Astrocyte (in vitro differentiated cells and primary cell): ENCODE measurements at regions not wholly inside any gene's neighbourhood (a gene's known extent, or its start where the extent isn't known, plus 50 kb on each side); places are given as distances from the start of the nearest gene placed in this dataset.

Experiments used
- DNase-seq: peaks from one replicate; pipeline ENCODE4 v3.0.0-alpha.2; 2010; ENCODE audit warnings: low read depth
- FAIRE-seq: peaks from 2 replicates; lab custom pipeline; 2011; peaks lifted over from hg19 to GRCh38; lab: Jason Lieb, UNC
- H2AFZ ChIP-seq: 2 replicates; pipeline ENCODE4 v1.6.0; 2012; ENCODE audit warnings: low read depth, low read length, inconsistent platforms
- H3K27ac ChIP-seq: 2 replicates; pipeline ENCODE4 v1.5.1; 2011; ENCODE audit warnings: low read depth, low read length, inconsistent platforms
- H3K27me3 ChIP-seq: 2 replicates; pipeline ENCODE4 v1.6.0; 2011; ENCODE audit warnings: low read length, inconsistent platforms; ENCODE audit not compliant: insufficient read depth
- H3K36me3 ChIP-seq: 2 replicates; pipeline ENCODE4 v1.5.1; 2011; ENCODE audit warnings: low read length, inconsistent platforms; ENCODE audit not compliant: insufficient read depth
- H3K4me1 ChIP-seq: 2 replicates; pipeline ENCODE4 v1.5.1; 2011; ENCODE audit warnings: low read length, inconsistent platforms; ENCODE audit not compliant: insufficient read depth
- H3K4me2 ChIP-seq: 2 replicates; pipeline ENCODE4 v1.6.0; 2012; ENCODE audit warnings: low read length, inconsistent platforms
- H3K4me3 ChIP-seq: 2 replicates; pipeline ENCODE4 v1.5.1; 2011; ENCODE audit warnings: low read depth, mild to moderate bottlenecking, low read length, inconsistent platforms; ENCODE audit not compliant: insufficient read depth
- H3K79me2 ChIP-seq: 2 replicates; pipeline ENCODE4 v1.6.0; 2012; ENCODE audit warnings: mild to moderate bottlenecking, low read length, inconsistent platforms; ENCODE audit not compliant: insufficient read depth
- H3K9ac ChIP-seq: 2 replicates; pipeline ENCODE4 v1.6.0; 2012; ENCODE audit warnings: mild to moderate bottlenecking, low read length, inconsistent platforms
- H3K9me3 ChIP-seq: 2 replicates; pipeline ENCODE4 v1.5.1; 2012; ENCODE audit warnings: low read depth, mild to moderate bottlenecking, low read length, inconsistent platforms; ENCODE audit not compliant: insufficient read depth
- H4K20me1 ChIP-seq: 2 replicates; pipeline ENCODE4 v1.6.0; 2012; ENCODE audit warnings: low read length, inconsistent platforms; ENCODE audit not compliant: insufficient read depth
- H3K27ac Mint-ChIP-seq: one replicate; pipeline ENCODE4 v1.8.0; 2021; ENCODE audit warnings: mild to moderate bottlenecking, mixed read lengths; ENCODE audit not compliant: unreplicated experiment
- H3K27me3 Mint-ChIP-seq: one replicate; pipeline ENCODE4 v1.8.0; 2021; ENCODE audit warnings: low read depth, mixed read lengths; ENCODE audit not compliant: unreplicated experiment
- H3K36me3 Mint-ChIP-seq: one replicate; pipeline ENCODE4 v1.8.0; 2021; ENCODE audit warnings: low read depth, mixed read lengths; ENCODE audit not compliant: unreplicated experiment
- H3K4me1 Mint-ChIP-seq: one replicate; pipeline ENCODE4 v1.8.0; 2021; ENCODE audit warnings: low read depth, mixed read lengths; ENCODE audit not compliant: unreplicated experiment
- H3K4me3 Mint-ChIP-seq: one replicate; pipeline ENCODE4 v1.8.0; 2021; ENCODE audit warnings: mild to moderate bottlenecking, moderate library complexity, mixed read lengths; ENCODE audit not compliant: unreplicated experiment
- H3K9me3 Mint-ChIP-seq: one replicate; pipeline ENCODE4 v1.8.0; 2021; ENCODE audit warnings: mild to moderate bottlenecking, mixed read lengths; ENCODE audit not compliant: unreplicated experiment
- CTCF ChIP-seq: IDR thresholded peaks from 2 replicates; pipeline ENCODE4 v1.5.1; 2011; ENCODE audit warnings: low read depth, mild to moderate bottlenecking, inconsistent platforms, low read length, moderate library complexity; ENCODE audit not compliant: insufficient read depth
- EZH2 ChIP-seq: IDR thresholded peaks from 2 replicates; pipeline ENCODE4 v1.6.1; 2012; ENCODE audit warnings: mild to moderate bottlenecking, low read length, inconsistent platforms; ENCODE audit not compliant: insufficient read depth

DNA sequence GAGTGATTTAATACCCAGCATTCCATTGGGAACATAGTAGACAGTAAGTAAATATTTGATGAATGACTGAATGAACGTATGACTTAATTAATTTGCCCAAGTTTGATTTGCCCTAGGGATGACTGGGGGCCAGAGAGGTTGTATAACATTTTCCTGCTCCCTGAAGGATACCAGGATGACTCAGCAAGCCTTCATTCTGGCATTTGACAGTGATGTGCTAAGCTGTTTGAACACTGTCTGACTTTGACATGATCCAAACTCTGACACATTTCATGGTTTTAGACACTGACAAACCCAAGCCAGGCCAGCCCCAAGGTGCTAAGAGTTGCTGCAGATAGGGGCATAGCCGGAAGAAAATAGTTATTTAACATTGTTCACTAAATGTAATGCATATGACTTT is 53.4 kb upstream of the KLF12 start:
- TF ChIP-seq EZH2, result no peak
- no peak for TF ChIP-seq CTCF

DNA sequence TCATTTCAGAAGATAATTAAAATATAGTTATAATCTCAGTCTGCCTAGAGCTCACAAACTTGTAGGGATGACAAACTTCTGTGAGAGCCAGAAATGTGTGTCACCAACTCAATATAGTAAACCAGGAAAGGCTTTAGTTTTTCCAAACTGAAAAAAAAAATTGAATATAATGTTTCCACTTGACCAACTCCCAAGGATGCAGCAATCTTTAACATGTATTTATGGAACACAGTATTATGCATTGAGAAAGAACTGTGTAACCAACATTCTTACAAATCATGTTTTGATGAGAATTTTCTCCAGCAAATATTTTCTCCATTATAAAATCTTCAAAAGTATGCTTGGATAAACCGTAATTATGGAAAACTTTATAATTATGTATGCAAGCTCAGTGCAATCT is 50.1 kb upstream of the KLF12 start:
- no peaks in the 10 kb centered on the region for H3K27me3 Mint-ChIP-seq
- no peak overlapping the region for H3K4me2 ChIP-seq
- DNase-seq, result no peak

More for the DNA sequence above, 53.4 kb upstream of the KLF12 start:
- Histone ChIP-seq H3K27ac (no peak overlapping the region), H3K36me3 (no peaks in the 10 kb centered on the region), H3K9me3 (no peaks in the 10 kb centered on the region), H3K9ac (no peak overlapping the region), H2AFZ (no peak overlapping the region), H3K4me1 (no peaks in the 10 kb centered on the region), H3K4me3 (no peak overlapping the region), H4K20me1 (no peaks in the 10 kb centered on the region), H3K27me3 (no peaks in the 10 kb centered on the region), H3K79me2 (no peaks in the 10 kb centered on the region), H3K4me2 (no peak overlapping the region)
- H3K36me3 Mint-ChIP-seq, result no peaks in the 10 kb centered on the region
- H3K27me3 Mint-ChIP-seq, result no peaks in the 10 kb centered on the region
- no peak overlapping the region for H3K4me3 Mint-ChIP-seq
- no peak overlapping the region for H3K27ac Mint-ChIP-seq
- FAIRE-seq, result no peak
- no peaks in the 10 kb centered on the region for H3K9me3 Mint-ChIP-seq
- DNase-seq, result no peak
- H3K4me1 Mint-ChIP-seq, result peaks cover 20% of the 10 kb centered on the region

More for the DNA sequence above, 50.1 kb upstream of the KLF12 start:
- Mint-ChIP-seq H3K36me3 (no peaks in the 10 kb centered on the region), H3K9me3 (no peaks in the 10 kb centered on the region), H3K27ac (no peak overlapping the region), H3K4me3 (no peak overlapping the region), H3K4me1 (peaks cover 10% of the 10 kb centered on the region)
- Histone ChIP-seq H3K27me3 (no peaks in the 10 kb centered on the region), H3K9me3 (no peaks in the 10 kb centered on the region), H3K36me3 (no peaks in the 10 kb centered on the region), H2AFZ (no peak overlapping the region), H3K27ac (no peak overlapping the region), H3K9ac (no peak overlapping the region), H4K20me1 (no peaks in the 10 kb centered on the region), H3K4me1 (no peaks in the 10 kb centered on the region), H3K4me3 (no peak overlapping the region), H3K79me2 (no peaks in the 10 kb centered on the region)
- no peak for TF ChIP-seq EZH2
- no peak for TF ChIP-seq CTCF
- no peak for FAIRE-seq
